Fibroblast of lung (primary cell): ENCODE measurements at regions not wholly inside any gene's neighbourhood (a gene's known extent, or its start where the extent isn't known, plus 50 kb on each side); places are given as distances from the start of the nearest gene placed in this dataset.

Experiments
- DNase-seq, 2 donors: peaks; one replicate each; pipeline versions ENCODE4 v3.0.0 to v3.0.0-alpha.2; 2010; ENCODE audit warnings: low read depth in 2 of 2
- H2AFZ ChIP-seq: 2 replicates; pipeline ENCODE4 v1.5.1; 2012; ENCODE audit warnings: low read length, control low read depth, inconsistent platforms
- H3K27ac ChIP-seq: 2 replicates; pipeline ENCODE4 v1.5.1; 2011; ENCODE audit warnings: low read length, control low read depth; ENCODE audit not compliant: insufficient read depth
- H3K27me3 ChIP-seq: 2 replicates; pipeline ENCODE4 v1.5.1; 2011; ENCODE audit warnings: mild to moderate bottlenecking, low read length; ENCODE audit not compliant: control insufficient read depth, insufficient read depth
- H3K36me3 ChIP-seq: 2 replicates; pipeline ENCODE4 v1.5.1; 2011; ENCODE audit warnings: low read length; ENCODE audit not compliant: control insufficient read depth, insufficient read depth
- H3K4me1 ChIP-seq: 2 replicates; pipeline ENCODE4 v1.5.1; 2011; ENCODE audit warnings: low read length; ENCODE audit not compliant: control insufficient read depth, insufficient read depth; ENCODE audit errors: extremely low read depth
- H3K4me2 ChIP-seq: 2 replicates; pipeline ENCODE4 v1.5.1; 2011; ENCODE audit warnings: low read length, control low read depth; ENCODE audit not compliant: insufficient read depth; ENCODE audit errors: extremely low read depth
- H3K4me3 ChIP-seq, 4 experiments: fragments of 200-600 bp in 1 of 4; sonication (generic) in 1 of 4; replicated peaks in 1 of 4; 2 replicates each; pipeline ENCODE4 v1.5.1; 2011 to 2016; ENCODE audit warnings: low read length in 4 of 4, low read depth in 3 of 4, mild to moderate bottlenecking in 3 of 4, control low read depth in 2 of 4, inconsistent platforms in 1 of 4, mixed read lengths in 1 of 4; ENCODE audit not compliant: insufficient read depth in 1 of 4; ENCODE audit errors: control extremely low read depth in 1 of 4
- H3K79me2 ChIP-seq: 2 replicates; pipeline ENCODE4 v1.5.1; 2012; ENCODE audit warnings: mild to moderate bottlenecking, low read length, inconsistent platforms; ENCODE audit not compliant: control insufficient read depth, insufficient read depth
- H3K9ac ChIP-seq: 2 replicates; pipeline ENCODE4 v1.5.1; 2011; ENCODE audit warnings: mild to moderate bottlenecking, low read length, control low read depth; ENCODE audit not compliant: insufficient read depth
- H3K9me3 ChIP-seq: 2 replicates; pipeline ENCODE4 v1.5.1; 2012; ENCODE audit warnings: low read depth, low read length; ENCODE audit not compliant: control insufficient read depth, insufficient read depth
- H4K20me1 ChIP-seq: 2 replicates; pipeline ENCODE4 v1.5.1; 2011; ENCODE audit warnings: low read length; ENCODE audit not compliant: control insufficient read depth, insufficient read depth; ENCODE audit errors: extremely low read depth
- EZH2 ChIP-seq: IDR thresholded peaks from 2 replicates; pipeline ENCODE4 v1.5.1; 2012; ENCODE audit warnings: low read length, control low read depth, mild to moderate bottlenecking; ENCODE audit errors: missing control alignments
- TF ChIP-seq, protein P1 (sequence below), 2 donors: IDR thresholded peaks in 1 of 2; conservative IDR thresholded peaks in 1 of 2; 1 replicate in 1 of 2; 2 replicates in 1 of 2; pipeline ENCODE4 v1.5.1; 2011 to 2012; ENCODE audit warnings: low read length in 2 of 2, control low read depth in 1 of 2, inconsistent platforms in 1 of 2, low read depth in 1 of 2, mild to moderate bottlenecking in 1 of 2

DNA sequence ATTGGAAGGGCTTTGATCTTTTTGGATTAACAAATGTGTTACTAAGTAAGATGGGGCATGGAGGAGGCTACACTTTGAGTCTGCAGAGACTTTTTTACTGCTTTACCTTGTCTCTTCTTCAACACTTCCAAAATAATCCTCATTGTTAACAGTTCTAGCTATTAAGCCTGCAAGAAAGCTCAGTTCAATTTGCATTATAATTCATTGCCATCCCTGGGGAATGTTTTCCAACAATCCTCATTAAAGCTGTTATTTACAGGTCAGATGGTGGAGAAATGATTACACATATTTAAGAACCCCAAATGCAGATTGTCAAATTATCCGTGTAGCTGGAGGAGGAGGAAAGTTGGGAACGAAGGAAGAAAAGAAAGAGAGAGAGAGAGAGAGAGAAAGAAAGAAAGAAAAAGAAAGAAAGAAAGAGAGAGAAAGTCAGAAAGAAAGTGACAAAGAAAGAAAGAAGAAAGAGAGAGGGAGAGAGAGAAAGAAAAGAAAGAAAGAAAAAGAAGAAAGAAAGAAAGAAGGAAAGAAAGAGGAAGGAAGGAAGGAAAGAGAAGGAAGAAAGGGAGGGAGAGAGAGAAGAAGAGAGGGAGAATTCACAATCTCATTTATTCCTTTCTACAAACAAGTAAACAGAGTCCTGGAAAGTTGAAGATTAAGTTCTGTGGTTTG lies 443.9 kb downstream of the INSC start:
- no peak overlapping the region for H3K4me2 ChIP-seq
- no peak overlapping the region for H2AFZ ChIP-seq
- H3K36me3 ChIP-seq = no peaks in the 10 kb centered on the region
- no peaks in the 10 kb centered on the region for H3K27me3 ChIP-seq
- H3K4me3 ChIP-seq = no peak overlapping the region
- no peaks in the 10 kb centered on the region for H4K20me1 ChIP-seq
- TF ChIP-seq EZH2 = no peak
- TF ChIP-seq, protein P1, sequence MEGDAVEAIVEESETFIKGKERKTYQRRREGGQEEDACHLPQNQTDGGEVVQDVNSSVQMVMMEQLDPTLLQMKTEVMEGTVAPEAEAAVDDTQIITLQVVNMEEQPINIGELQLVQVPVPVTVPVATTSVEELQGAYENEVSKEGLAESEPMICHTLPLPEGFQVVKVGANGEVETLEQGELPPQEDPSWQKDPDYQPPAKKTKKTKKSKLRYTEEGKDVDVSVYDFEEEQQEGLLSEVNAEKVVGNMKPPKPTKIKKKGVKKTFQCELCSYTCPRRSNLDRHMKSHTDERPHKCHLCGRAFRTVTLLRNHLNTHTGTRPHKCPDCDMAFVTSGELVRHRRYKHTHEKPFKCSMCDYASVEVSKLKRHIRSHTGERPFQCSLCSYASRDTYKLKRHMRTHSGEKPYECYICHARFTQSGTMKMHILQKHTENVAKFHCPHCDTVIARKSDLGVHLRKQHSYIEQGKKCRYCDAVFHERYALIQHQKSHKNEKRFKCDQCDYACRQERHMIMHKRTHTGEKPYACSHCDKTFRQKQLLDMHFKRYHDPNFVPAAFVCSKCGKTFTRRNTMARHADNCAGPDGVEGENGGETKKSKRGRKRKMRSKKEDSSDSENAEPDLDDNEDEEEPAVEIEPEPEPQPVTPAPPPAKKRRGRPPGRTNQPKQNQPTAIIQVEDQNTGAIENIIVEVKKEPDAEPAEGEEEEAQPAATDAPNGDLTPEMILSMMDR (conservative IDR thresholded peaks at IDR 0.05 in 1 of 2, IDR thresholded peaks at IDR 0.05 in 1 of 2; ENCODE audit: low read depth in 1 of 2, low read length in 2 of 2) = no peak
- no peak for DNase-seq
- no peak overlapping the region for H3K27ac ChIP-seq
- no peaks in the 10 kb centered on the region for H3K4me1 ChIP-seq
- no peaks in the 10 kb centered on the region for H3K9me3 ChIP-seq
- no peak overlapping the region for H3K9ac ChIP-seq
- H3K79me2 ChIP-seq = no peaks in the 10 kb centered on the region

DNA sequence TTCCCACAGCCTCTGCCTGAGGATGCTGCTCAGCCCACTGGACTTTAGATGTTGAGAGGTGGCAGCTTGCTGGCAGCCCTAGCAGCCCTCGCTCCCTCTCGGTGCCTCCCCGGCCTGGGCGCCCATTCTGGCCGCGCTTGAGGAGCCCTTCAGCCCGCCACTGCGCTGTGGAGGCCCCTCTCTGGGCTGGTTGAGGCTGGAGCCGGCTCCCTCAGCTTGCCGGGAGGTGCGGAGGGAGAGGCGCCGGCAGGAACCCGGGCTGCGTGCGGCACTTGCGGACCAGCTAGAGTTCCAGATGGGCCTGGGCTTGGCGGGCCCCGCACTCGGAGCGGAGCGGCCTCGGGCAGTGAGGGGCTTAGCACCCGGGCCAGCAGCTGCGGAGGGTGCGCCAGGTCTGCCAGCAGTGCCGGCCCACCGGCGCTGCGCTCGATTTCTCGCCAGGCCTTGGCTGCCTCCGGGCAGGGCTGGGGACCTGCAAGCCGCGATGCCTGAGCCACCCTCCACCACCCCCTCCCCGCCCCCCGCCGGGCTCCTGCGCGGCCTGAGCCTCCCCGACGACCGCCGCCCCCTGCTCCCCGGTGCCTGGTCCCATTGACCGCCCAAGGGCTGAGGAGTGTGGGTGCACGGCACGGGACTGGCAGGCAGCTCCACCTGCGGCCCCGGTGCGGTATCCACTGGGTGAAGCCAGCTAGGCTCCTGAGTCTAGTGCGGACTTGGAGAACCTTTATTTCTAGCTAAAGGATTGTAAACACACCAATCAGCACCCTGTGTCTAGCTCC lies 446.2 kb downstream of the INSC start:
- Histone ChIP-seq H2AFZ (no peak overlapping the region), H3K4me1 (no peaks in the 10 kb centered on the region), H3K79me2 (no peaks in the 10 kb centered on the region), H3K9ac (no peak overlapping the region), H3K36me3 (no peaks in the 10 kb centered on the region), H4K20me1 (no peaks in the 10 kb centered on the region), H3K27me3 (no peaks in the 10 kb centered on the region), H3K4me3 (no peak overlapping the region), H3K4me2 (no peak overlapping the region), H3K9me3 (no peaks in the 10 kb centered on the region), H3K27ac (no peak overlapping the region)
- TF ChIP-seq EZH2 = no peak
- TF ChIP-seq, protein P1 (conservative IDR thresholded peaks at IDR 0.05 in 1 of 2, IDR thresholded peaks at IDR 0.05 in 1 of 2; ENCODE audit: low read depth in 1 of 2, low read length in 2 of 2) = no peak
- no peak for DNase-seq

DNA sequence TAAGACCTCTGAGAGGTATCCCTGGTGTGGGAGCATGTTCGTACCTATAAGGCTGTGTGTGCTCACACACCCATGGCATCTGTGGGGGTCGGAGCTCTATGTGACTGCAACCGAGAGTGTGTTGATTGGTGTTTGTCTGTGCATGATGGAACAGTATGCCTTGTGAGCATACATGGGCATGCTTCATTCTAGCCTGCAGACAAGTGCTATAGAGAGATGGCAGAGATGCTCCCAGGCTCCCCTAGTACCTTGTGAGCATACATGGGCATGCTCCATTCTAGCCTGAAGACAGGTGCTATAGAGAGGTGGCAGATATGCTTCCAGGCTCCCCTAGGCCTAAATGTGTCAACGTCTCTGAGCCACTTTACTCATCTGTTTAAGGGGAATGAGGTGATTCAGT lies 447.5 kb downstream of the INSC start:
- Histone ChIP-seq H3K9ac (no peak overlapping the region), H3K36me3 (no peaks in the 10 kb centered on the region), H4K20me1 (no peaks in the 10 kb centered on the region), H3K4me2 (no peak overlapping the region), H3K27me3 (no peaks in the 10 kb centered on the region), H2AFZ (no peak overlapping the region), H3K9me3 (no peaks in the 10 kb centered on the region), H3K79me2 (no peaks in the 10 kb centered on the region), H3K4me3 (no peak overlapping the region), H3K27ac (no peak overlapping the region), H3K4me1 (no peaks in the 10 kb centered on the region)
- no peak for TF ChIP-seq EZH2
- TF ChIP-seq, protein P1 (conservative IDR thresholded peaks at IDR 0.05 in 1 of 2, IDR thresholded peaks at IDR 0.05 in 1 of 2; ENCODE audit: low read depth in 1 of 2, low read length in 2 of 2) = no peak
- no peak for DNase-seq
